ENCODE measurements at regions not wholly inside any gene's neighbourhood (a gene's known extent, or its start where the extent isn't known, plus 50 kb on each side); places are given as distances from the start of the nearest gene placed in this dataset.

GRCh38 chr2:150160058-150160457 lies 327.4 kb downstream of the RND3 start:
- TF ChIP-seq, protein P1, sequence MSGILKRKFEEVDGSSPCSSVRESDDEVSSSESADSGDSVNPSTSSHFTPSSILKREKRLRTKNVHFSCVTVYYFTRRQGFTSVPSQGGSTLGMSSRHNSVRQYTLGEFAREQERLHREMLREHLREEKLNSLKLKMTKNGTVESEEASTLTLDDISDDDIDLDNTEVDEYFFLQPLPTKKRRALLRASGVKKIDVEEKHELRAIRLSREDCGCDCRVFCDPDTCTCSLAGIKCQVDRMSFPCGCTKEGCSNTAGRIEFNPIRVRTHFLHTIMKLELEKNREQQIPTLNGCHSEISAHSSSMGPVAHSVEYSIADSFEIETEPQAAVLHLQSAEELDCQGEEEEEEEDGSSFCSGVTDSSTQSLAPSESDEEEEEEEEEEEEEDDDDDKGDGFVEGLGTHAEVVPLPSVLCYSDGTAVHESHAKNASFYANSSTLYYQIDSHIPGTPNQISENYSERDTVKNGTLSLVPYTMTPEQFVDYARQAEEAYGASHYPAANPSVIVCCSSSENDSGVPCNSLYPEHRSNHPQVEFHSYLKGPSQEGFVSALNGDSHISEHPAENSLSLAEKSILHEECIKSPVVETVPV (CRISPR knock-in tag; IDR thresholded peaks at IDR 0.05): no peak
- TF ChIP-seq PATZ1 (CRISPR knock-in tag; IDR thresholded peaks at IDR 0.05; ENCODE audit: borderline replicate concordance) (no peak), CREB5 (CRISPR knock-in tag; IDR thresholded peaks at IDR 0.05; ENCODE audit: low read depth) (no peak), SNAI2 (CRISPR knock-in tag; IDR thresholded peaks at IDR 0.05) (no peak), ZFP3 (CRISPR knock-in tag; IDR thresholded peaks at IDR 0.05) (no peak), RARB (CRISPR knock-in tag; IDR thresholded peaks at IDR 0.05) (no peak), ISL1 (CRISPR knock-in tag; IDR thresholded peaks at IDR 0.05) (no peak), ZNF70 (CRISPR knock-in tag; IDR thresholded peaks at IDR 0.05) (no peak), ZNF8 (CRISPR knock-in tag; IDR thresholded peaks at IDR 0.05) (no peak)

Data from SK-N-SH treated with all-trans-retinoic acid at 6 μM for 48 hours (cell line).